Suprapubic skin (tissue), 3 donors: ENCODE measurements at regions not wholly inside any gene's neighbourhood (a gene's known extent, or its start where the extent isn't known, plus 50 kb on each side); places are given as distances from the start of the nearest gene placed in this dataset.

Experiments
- CTCF ChIP-seq, 2 donors: fragments of 200-600 bp in 1 of 2; fragments of 450-650 bp in 1 of 2; sonication (generic) in 1 of 2; IDR thresholded peaks; one replicate each; pipeline ENCODE4 v1.5.1; 2016 to 2019; ENCODE audit warnings: antibody characterized with exemption in 2 of 2, mild to moderate bottlenecking in 1 of 2, moderate library complexity in 1 of 2
- POLR2A ChIP-seq, 2 donors: fragments of 450-650 bp; IDR thresholded peaks; one replicate each; pipeline ENCODE4 v1.6.1; 2017; ENCODE audit warnings: antibody characterized with exemption in 2 of 2, mild to moderate bottlenecking in 2 of 2, moderate library complexity in 2 of 2

DNA sequence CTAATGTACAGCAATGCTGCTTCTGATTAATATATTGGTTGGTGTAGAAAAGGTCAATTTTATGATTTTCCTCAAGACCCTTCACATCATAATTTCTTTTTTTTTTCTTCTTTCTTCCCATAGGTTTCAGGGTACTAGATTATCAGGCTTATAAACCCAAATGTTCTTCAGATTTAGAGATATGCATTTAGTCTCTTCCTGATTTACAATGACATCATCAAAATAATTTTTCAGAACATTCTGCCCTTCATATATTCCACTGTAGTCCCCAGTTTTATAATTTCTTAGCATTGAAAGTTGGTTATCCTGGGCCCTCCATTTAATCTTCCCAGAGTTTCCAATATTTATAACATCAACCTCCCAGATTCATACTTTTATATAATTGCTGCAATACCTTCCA is 226.7 kb upstream of the LRFN5 start:
- TF ChIP-seq CTCF (IDR thresholded peaks at IDR 0.05) (no peak), POLR2A (IDR thresholded peaks at IDR 0.05) (no peak)
